HepG2 (cell line): ENCODE measurements at regions not wholly inside any gene's neighbourhood (a gene's known extent, or its start where the extent isn't known, plus 50 kb on each side); places are given as distances from the start of the nearest gene placed in this dataset.

Experiments
- ATAC-seq: fragments of 200-7000 bp; cut with Tn5 transposase; 3 replicates; pipeline ENCODE4 v1.9.1; 2020; ENCODE audit warnings: mild to moderate bottlenecking, moderate library complexity
- BruUV-seq: library from RNA; stranded (reverse); fragments of 400-500 nt; replicated peaks from 2 replicates; lab custom pipeline; 2021; lab: Mats Ljungman, UMichigan
- CTCF ChIA-PET: fragments of 300-600 bp; formaldehyde crosslinking; extraction: SDS; loops from one replicate; lab custom pipeline; 2021; ENCODE audit warnings: low total read pairs, inconsistent platforms, low intra/inter-chr PET ratio; lab: Yijun Ruan, JAX
- POLR2A ChIA-PET: fragments of 350-600 bp; sonication (Branson Sonifier 250); formaldehyde crosslinking; loops from one replicate; lab custom pipeline; 2020; ENCODE audit warnings: antibody characterized with exemption, inconsistent platforms; lab: Yijun Ruan, JAX
- DNase-seq: peaks from one replicate; pipeline ENCODE4 v3.0.0-alpha.2; 2015; ENCODE audit warnings: low spot score
- FAIRE-seq: peaks from 3 replicates; lab custom pipeline; 2011; peaks lifted over from hg19 to GRCh38; lab: Jason Lieb, UNC
- H2AFZ ChIP-seq: one replicate; pipeline ENCODE4 v1.6.1; 2011; ENCODE audit warnings: low read length, inconsistent platforms
- H3K27ac ChIP-seq: fragments of 300-600 bp; 3 replicates; pipeline ENCODE4 v1.8.0; 2011; ENCODE audit warnings: mixed run types, mild to moderate bottlenecking, mixed read lengths, low read length, inconsistent platforms; ENCODE audit not compliant: insufficient read depth; ENCODE audit errors: extremely low read length
- H3K27me3 ChIP-seq, 2 experiments: fragments of 200-600 bp in 1 of 2; 2 replicates in 1 of 2; 3 replicates in 1 of 2; pipeline versions ENCODE4 v1.6.0 to v1.8.0; 2011; ENCODE audit warnings: low read length in 2 of 2, mild to moderate bottlenecking in 2 of 2, moderate library complexity in 2 of 2, inconsistent platforms in 1 of 2; ENCODE audit not compliant: insufficient read depth in 2 of 2, control insufficient read depth in 1 of 2
- H3K36me3 ChIP-seq, 2 experiments: fragments of 200-600 bp in 1 of 2; replicated peaks in 1 of 2; 2 replicates in 1 of 2; 3 replicates in 1 of 2; pipeline versions ENCODE4 v1.5.1 to v1.8.0; 2011; ENCODE audit warnings: low read length in 2 of 2, inconsistent platforms in 1 of 2; ENCODE audit not compliant: insufficient read depth in 2 of 2, control insufficient read depth in 1 of 2
- H3K4me1 ChIP-seq: 2 replicates; pipeline ENCODE4 v1.5.1; 2012; ENCODE audit warnings: low read length, inconsistent platforms; ENCODE audit not compliant: insufficient read depth
- H3K4me2 ChIP-seq: 2 replicates; pipeline ENCODE4 v1.6.0; 2011; ENCODE audit warnings: low read depth, low read length, inconsistent platforms
- H3K4me3 ChIP-seq, 3 experiments: fragments of 200-600 bp in 1 of 3; sonication (generic), shearing (Covaris generic) in 1 of 3; replicated peaks in 1 of 3; 2 replicates each; pipeline ENCODE4 v1.5.1; 2011 to 2016; ENCODE audit warnings: low read length in 3 of 3, inconsistent platforms in 2 of 3, low read depth in 2 of 3, mild to moderate bottlenecking in 2 of 3, control low read depth in 1 of 3, mixed read lengths in 1 of 3; ENCODE audit not compliant: insufficient read depth in 1 of 3
- H3K79me2 ChIP-seq: one replicate; pipeline ENCODE4 v1.6.1; 2011; ENCODE audit warnings: low read length, inconsistent platforms; ENCODE audit not compliant: insufficient read depth
- H3K9ac ChIP-seq: 2 replicates; pipeline ENCODE4 v1.6.0; 2011; ENCODE audit warnings: mild to moderate bottlenecking, low read depth, low read length, inconsistent platforms; ENCODE audit not compliant: insufficient read depth
- H3K9me3 ChIP-seq: 2 replicates; pipeline ENCODE4 v1.5.1; 2012; ENCODE audit warnings: mild to moderate bottlenecking, low read length
- H4K20me1 ChIP-seq: 2 replicates; pipeline ENCODE4 v1.6.0; 2011; ENCODE audit warnings: inconsistent platforms, mild to moderate bottlenecking, low read length, moderate library complexity; ENCODE audit not compliant: insufficient read depth
- FOXO1 ChIP-seq: sonication (generic); formaldehyde crosslinking; IDR thresholded peaks from 2 replicates; pipeline ENCODE4 v1.4.0; 2020; ENCODE audit warnings: missing genetic modification reagents
- KLF9 ChIP-seq: IDR thresholded peaks from 2 replicates; pipeline ENCODE4 v1.6.1; 2016; ENCODE audit warnings: low read depth
- NCOA5 ChIP-seq: sonication (generic); formaldehyde crosslinking; IDR thresholded peaks from 2 replicates; pipeline ENCODE4 v1.4.0; 2020; ENCODE audit warnings: missing genetic modification reagents
- RXRA ChIP-seq: sonication (generic); formaldehyde crosslinking; IDR thresholded peaks from 2 replicates; pipeline ENCODE4 v1.5.1; 2020; ENCODE audit warnings: missing genetic modification reagents
- SATB2 ChIP-seq: sonication (generic); formaldehyde crosslinking; IDR thresholded peaks from 2 replicates; pipeline ENCODE4 v1.5.0; 2020; ENCODE audit warnings: missing genetic modification reagents
- U2AF2 ChIP-seq: fragments of 200-400 bp; formaldehyde crosslinking; IDR thresholded peaks from 2 replicates; pipeline ENCODE4 v1.6.1; 2017; ENCODE audit warnings: low read depth, mild to moderate bottlenecking, low read length
- ZEB1 ChIP-seq: IDR thresholded peaks from 2 replicates; pipeline ENCODE4 v1.6.1; 2012; ENCODE audit warnings: mild to moderate bottlenecking, low read depth, inconsistent platforms; ENCODE audit not compliant: insufficient replicate concordance
- ZNF282 ChIP-seq: fragments of 450-650 bp; IDR thresholded peaks from 2 replicates; pipeline ENCODE4 v1.6.1; 2018; ENCODE audit not compliant: partially characterized antibody
- ZNF569 ChIP-seq: sonication (generic); formaldehyde crosslinking; IDR thresholded peaks from 2 replicates; pipeline ENCODE4 v1.5.0; 2020; ENCODE audit warnings: mild to moderate bottlenecking, missing genetic modification reagents, moderate library complexity, borderline replicate concordance
- WGBS: methylation state at CpG from one replicate; pipeline ENCODE4 v1.1.6; 2017; ENCODE audit warnings: low lambda C conversion rate; 5-methylcytosine and 5-hydroxymethylcytosine counted together
- in situ Hi-C: cut with HindIII; loops from 2 replicates; pipeline ENCODE4 v1.10.0; 2017; ENCODE audit warnings: low pct_unique_long_range_greater_than_20kb; ENCODE audit not compliant: extremely low pct_ligation_motif_present
- intact Hi-C: fragments of 100-400 bp; cut with micrococcal nuclease; formaldehyde crosslinking; loops from one replicate; pipeline ENCODE4 v1.10.0; 2022; ENCODE audit not compliant: unreplicated experiment
- TF ChIP-seq, protein P1 (sequence below): sonication (generic); formaldehyde crosslinking; conservative IDR thresholded peaks from 2 replicates; pipeline ENCODE4 v1.8.0; 2022; ENCODE audit warnings: mild to moderate bottlenecking, moderate library complexity, missing genetic modification reagents
- TF ChIP-seq, protein P2 (sequence below): sonication (generic); formaldehyde crosslinking; IDR thresholded peaks from 2 replicates; pipeline ENCODE4 v1.8.1; 2023; ENCODE audit warnings: mild to moderate bottlenecking, missing genetic modification reagents
- TF ChIP-seq, protein P3 (sequence below): sonication (generic); formaldehyde crosslinking; IDR thresholded peaks from 2 replicates; pipeline ENCODE4 v1.4.0; 2020; ENCODE audit warnings: missing genetic modification reagents, borderline replicate concordance
- TF ChIP-seq, protein P4 (sequence below): sonication (generic); formaldehyde crosslinking; IDR thresholded peaks from 2 replicates; pipeline ENCODE4 v1.8.1; 2023; ENCODE audit warnings: mild to moderate bottlenecking, missing genetic modification reagents
- TF ChIP-seq, protein P5 (sequence below): sonication (generic); formaldehyde crosslinking; IDR thresholded peaks from 2 replicates; pipeline ENCODE4 v1.8.0; 2022; ENCODE audit warnings: missing genetic modification reagents, mild to moderate bottlenecking, moderate library complexity, borderline replicate concordance

DNA sequence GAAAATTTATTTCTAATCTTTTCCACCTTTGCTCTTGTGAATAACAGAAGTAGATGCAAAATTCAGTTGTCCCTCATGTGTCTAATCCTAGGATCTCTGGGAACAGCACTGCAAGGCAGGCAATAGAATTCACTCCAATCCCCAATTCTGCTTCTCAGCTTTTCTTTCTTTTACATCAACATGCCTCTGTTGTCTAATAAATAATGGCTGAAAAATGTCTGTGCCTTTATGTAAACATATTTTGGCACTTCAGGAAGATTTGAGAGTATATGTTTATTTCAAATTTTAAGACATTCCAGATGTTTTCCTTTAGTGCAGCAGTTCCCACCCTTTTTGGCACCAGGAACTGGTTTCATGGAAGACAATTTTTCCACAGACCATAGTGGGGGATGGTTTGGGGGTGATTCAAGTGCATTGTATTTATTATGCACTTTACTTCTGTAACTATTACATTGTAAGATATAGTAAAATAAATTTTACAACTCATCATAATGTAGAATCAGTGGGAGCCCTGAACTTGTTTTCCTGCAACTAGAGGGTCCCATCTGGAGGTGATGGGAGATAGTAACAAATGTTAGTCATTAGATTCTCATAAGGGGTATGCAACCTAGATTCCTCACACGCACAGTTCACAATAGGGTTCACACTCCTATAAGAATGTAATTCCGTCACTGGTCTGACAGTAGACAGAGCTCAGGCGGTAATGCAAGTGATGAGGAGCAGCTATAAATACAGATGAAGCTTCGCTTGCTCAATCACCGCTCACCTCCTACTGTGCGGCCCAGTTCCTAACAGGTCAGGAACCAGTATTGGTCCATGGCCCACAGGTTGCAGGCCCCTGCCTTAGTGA lies 590.3 kb upstream of the CNTNAP5 start (continued):
- TF ChIP-seq, protein P1, sequence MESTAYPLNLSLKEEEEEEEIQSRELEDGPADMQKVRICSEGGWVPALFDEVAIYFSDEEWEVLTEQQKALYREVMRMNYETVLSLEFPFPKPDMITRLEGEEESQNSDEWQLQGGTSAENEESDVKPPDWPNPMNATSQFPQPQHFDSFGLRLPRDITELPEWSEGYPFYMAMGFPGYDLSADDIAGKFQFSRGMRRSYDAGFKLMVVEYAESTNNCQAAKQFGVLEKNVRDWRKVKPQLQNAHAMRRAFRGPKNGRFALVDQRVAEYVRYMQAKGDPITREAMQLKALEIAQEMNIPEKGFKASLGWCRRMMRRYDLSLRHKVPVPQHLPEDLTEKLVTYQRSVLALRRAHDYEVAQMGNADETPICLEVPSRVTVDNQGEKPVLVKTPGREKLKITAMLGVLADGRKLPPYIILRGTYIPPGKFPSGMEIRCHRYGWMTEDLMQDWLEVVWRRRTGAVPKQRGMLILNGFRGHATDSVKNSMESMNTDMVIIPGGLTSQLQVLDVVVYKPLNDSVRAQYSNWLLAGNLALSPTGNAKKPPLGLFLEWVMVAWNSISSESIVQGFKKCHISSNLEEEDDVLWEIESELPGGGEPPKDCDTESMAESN: no peak
- no peak for TF ChIP-seq SATB2 (CRISPR knock-in tag)

DNA sequence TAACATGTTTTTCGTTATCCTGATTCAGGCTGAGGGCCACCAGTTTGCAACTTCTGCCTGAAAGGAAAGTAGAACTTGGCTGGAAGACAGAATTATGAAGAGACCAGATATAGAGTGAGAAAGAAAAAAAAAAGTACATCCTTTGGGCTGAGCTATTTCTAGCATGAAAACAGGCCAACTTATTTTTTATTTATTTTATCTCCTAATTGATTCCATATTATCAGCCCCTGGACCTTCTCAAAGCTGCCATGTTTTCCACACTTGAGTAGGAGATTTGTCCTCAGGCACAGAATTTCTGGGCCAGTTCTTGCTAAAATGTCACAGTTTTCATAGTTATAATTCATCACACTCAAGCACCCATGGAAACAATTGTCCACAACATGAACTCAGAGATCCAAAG lies 586.8 kb upstream of the CNTNAP5 start:
- in situ Hi-C loops (no loop called here), intact Hi-C loops (no loop called here)
- H3K4me3 ChIP-seq: no peak overlapping the region
- no peaks in the 10 kb centered on the region for H3K4me1 ChIP-seq
- ChIA-PET POLR2A (no interaction called here), CTCF (no interaction called here)
- no peak for FAIRE-seq
- H3K9me3 ChIP-seq: peaks cover 89% of the 10 kb centered on the region
- no peak overlapping the region for H3K4me2 ChIP-seq
- ATAC-seq: no peak
- BruUV-seq: no TSS peak
- no peak overlapping the region for H2AFZ ChIP-seq
- no peak overlapping the region for H3K9ac ChIP-seq
- 1% methylated on average over 1 of the region's 1 CpG for WGBS
- no peak for DNase-seq
- H3K27ac ChIP-seq: no peak overlapping the region
- H3K27me3 ChIP-seq: no peaks in the 10 kb centered on the region
- no peaks in the 10 kb centered on the region for H3K36me3 ChIP-seq
- no peaks in the 10 kb centered on the region for H3K79me2 ChIP-seq
- no peaks in the 10 kb centered on the region for H4K20me1 ChIP-seq
- TF ChIP-seq ZEB1 (no peak), RXRA (no peak), ZNF569 (no peak), U2AF2 (no peak), NCOA5 (CRISPR knock-in tag) (no peak), ZNF282 (no peak), FOXO1 (CRISPR knock-in tag) (no peak), KLF9 (CRISPR knock-in tag) (no peak)
- TF ChIP-seq, protein P2, sequence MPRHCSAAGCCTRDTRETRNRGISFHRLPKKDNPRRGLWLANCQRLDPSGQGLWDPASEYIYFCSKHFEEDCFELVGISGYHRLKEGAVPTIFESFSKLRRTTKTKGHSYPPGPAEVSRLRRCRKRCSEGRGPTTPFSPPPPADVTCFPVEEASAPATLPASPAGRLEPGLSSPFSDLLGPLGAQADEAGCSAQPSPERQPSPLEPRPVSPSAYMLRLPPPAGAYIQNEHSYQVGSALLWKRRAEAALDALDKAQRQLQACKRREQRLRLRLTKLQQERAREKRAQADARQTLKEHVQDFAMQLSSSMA: no peak
- TF ChIP-seq, protein P3, sequence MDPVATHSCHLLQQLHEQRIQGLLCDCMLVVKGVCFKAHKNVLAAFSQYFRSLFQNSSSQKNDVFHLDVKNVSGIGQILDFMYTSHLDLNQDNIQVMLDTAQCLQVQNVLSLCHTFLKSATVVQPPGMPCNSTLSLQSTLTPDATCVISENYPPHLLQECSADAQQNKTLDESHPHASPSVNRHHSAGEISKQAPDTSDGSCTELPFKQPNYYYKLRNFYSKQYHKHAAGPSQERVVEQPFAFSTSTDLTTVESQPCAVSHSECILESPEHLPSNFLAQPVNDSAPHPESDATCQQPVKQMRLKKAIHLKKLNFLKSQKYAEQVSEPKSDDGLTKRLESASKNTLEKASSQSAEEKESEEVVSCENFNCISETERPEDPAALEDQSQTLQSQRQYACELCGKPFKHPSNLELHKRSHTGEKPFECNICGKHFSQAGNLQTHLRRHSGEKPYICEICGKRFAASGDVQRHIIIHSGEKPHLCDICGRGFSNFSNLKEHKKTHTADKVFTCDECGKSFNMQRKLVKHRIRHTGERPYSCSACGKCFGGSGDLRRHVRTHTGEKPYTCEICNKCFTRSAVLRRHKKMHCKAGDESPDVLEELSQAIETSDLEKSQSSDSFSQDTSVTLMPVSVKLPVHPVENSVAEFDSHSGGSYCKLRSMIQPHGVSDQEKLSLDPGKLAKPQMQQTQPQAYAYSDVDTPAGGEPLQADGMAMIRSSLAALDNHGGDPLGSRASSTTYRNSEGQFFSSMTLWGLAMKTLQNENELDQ (CRISPR knock-in tag): no peak
- TF ChIP-seq, protein P4, sequence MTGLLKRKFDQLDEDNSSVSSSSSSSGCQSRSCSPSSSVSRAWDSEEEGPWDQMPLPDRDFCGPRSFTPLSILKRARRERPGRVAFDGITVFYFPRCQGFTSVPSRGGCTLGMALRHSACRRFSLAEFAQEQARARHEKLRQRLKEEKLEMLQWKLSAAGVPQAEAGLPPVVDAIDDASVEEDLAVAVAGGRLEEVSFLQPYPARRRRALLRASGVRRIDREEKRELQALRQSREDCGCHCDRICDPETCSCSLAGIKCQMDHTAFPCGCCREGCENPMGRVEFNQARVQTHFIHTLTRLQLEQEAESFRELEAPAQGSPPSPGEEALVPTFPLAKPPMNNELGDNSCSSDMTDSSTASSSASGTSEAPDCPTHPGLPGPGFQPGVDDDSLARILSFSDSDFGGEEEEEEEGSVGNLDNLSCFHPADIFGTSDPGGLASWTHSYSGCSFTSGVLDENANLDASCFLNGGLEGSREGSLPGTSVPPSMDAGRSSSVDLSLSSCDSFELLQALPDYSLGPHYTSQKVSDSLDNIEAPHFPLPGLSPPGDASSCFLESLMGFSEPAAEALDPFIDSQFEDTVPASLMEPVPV: no peak
- TF ChIP-seq, protein P5, sequence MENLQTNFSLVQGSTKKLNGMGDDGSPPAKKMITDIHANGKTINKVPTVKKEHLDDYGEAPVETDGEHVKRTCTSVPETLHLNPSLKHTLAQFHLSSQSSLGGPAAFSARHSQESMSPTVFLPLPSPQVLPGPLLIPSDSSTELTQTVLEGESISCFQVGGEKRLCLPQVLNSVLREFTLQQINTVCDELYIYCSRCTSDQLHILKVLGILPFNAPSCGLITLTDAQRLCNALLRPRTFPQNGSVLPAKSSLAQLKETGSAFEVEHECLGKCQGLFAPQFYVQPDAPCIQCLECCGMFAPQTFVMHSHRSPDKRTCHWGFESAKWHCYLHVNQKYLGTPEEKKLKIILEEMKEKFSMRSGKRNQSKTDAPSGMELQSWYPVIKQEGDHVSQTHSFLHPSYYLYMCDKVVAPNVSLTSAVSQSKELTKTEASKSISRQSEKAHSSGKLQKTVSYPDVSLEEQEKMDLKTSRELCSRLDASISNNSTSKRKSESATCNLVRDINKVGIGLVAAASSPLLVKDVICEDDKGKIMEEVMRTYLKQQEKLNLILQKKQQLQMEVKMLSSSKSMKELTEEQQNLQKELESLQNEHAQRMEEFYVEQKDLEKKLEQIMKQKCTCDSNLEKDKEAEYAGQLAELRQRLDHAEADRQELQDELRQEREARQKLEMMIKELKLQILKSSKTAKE: no peak
